GM12878 (cell line): ENCODE measurements at regions not wholly inside any gene's neighbourhood (a gene's known extent, or its start where the extent isn't known, plus 50 kb on each side); places are given as distances from the start of the nearest gene placed in this dataset.

Experiments used
- ATAC-seq: fragments of 200-7000 bp; cut with Tn5 transposase; 3 replicates; pipeline ENCODE4 v1.9.1; 2020; ENCODE audit warnings: mild to moderate bottlenecking, moderate library complexity
- BruUV-seq: library from RNA; stranded (reverse); fragments of 400-500 nt; replicated peaks from 2 replicates; lab custom pipeline; 2021; lab: Mats Ljungman, UMichigan
- CTCF ChIA-PET: fragments of 300-600 bp; sonication (Branson Sonifier 250); formaldehyde crosslinking; extraction: SDS; loops from one replicate; lab custom pipeline; 2021; ENCODE audit warnings: inconsistent platforms; lab: Yijun Ruan, JAX
- POLR2A ChIA-PET: fragments of 350-600 bp; formaldehyde crosslinking; extraction: SDS; loops from one replicate; lab custom pipeline; 2021; ENCODE audit warnings: inconsistent platforms; lab: Charles Lee
- RAD21 ChIA-PET: fragments of 300-600 bp; sonication (Branson Sonifier 250); formaldehyde crosslinking; loops from one replicate; lab custom pipeline; 2023; ENCODE audit warnings: antibody characterized with exemption; ENCODE audit not compliant: unreplicated experiment; lab: Charles Lee
- SMC1A ChIA-PET: fragments of 300-600 bp; sonication (Branson Sonifier 250); formaldehyde crosslinking; loops from one replicate; lab custom pipeline; 2023; ENCODE audit not compliant: unreplicated experiment, uncharacterized antibody; lab: Charles Lee
- DNase-seq: peaks from one replicate; pipeline ENCODE4 v3.0.0-alpha.2; 2011; ENCODE audit warnings: low read depth, low spot score
- FAIRE-seq: peaks from 3 replicates; lab custom pipeline; 2011; peaks lifted over from hg19 to GRCh38; lab: Jason Lieb, UNC
- H2AFZ ChIP-seq: 2 replicates; pipeline ENCODE4 v1.6.0; 2011; ENCODE audit warnings: low read depth, low read length, control low read depth; ENCODE audit not compliant: control insufficient read depth
- H3K27ac ChIP-seq: 2 replicates; pipeline ENCODE4 v1.5.1; 2011; ENCODE audit warnings: control low read depth; ENCODE audit not compliant: control insufficient read depth, insufficient read depth
- H3K27me3 ChIP-seq, 2 experiments: replicated peaks in 1 of 2; 2 replicates each; pipeline versions ENCODE4 v1.6.0 to v1.6.1; 2011; ENCODE audit warnings: low read length in 1 of 2; ENCODE audit not compliant: control insufficient read depth in 2 of 2, insufficient read depth in 2 of 2
- H3K36me3 ChIP-seq, 2 experiments: 2 replicates each; pipeline ENCODE4 v1.5.1; 2011; ENCODE audit warnings: low read length in 1 of 2; ENCODE audit not compliant: control insufficient read depth in 2 of 2, insufficient read depth in 2 of 2
- H3K4me1 ChIP-seq: 2 replicates; pipeline ENCODE4 v1.6.1; 2011; ENCODE audit warnings: mild to moderate bottlenecking, low read length, moderate library complexity, mixed read lengths; ENCODE audit not compliant: control insufficient read depth, insufficient read depth
- H3K4me2 ChIP-seq: 2 replicates; pipeline ENCODE4 v1.6.0; 2011; ENCODE audit warnings: control low read depth; ENCODE audit not compliant: control insufficient read depth, insufficient read depth
- H3K4me3 ChIP-seq: fragments of 200-600 bp; sonication (generic); 2 replicates; pipeline ENCODE4 v1.5.1; 2016
- H3K79me2 ChIP-seq: 2 replicates; pipeline ENCODE4 v1.6.0; 2011; ENCODE audit warnings: low read length; ENCODE audit not compliant: control insufficient read depth, insufficient read depth
- H3K9ac ChIP-seq: 2 replicates; pipeline ENCODE4 v1.8.0; 2011; ENCODE audit warnings: low read length, control low read depth, mixed read lengths; ENCODE audit not compliant: control insufficient read depth, insufficient read depth
- H3K9me3 ChIP-seq: replicated peaks from 3 replicates; pipeline ENCODE4 v1.5.1; 2011; ENCODE audit warnings: mild to moderate bottlenecking, low read length; ENCODE audit not compliant: control insufficient read depth, insufficient read depth
- H4K20me1 ChIP-seq: 2 replicates; pipeline ENCODE4 v1.6.0; 2011; ENCODE audit not compliant: control insufficient read depth, insufficient read depth
- WGBS: methylation state at CpG from one replicate; pipeline ENCODE4 v1.1.6; 2016; ENCODE audit warnings: low lambda C conversion rate; ENCODE audit not compliant: insufficient replicate concordance, insufficient coverage; ENCODE audit errors: missing lambda C conversion rate; 5-methylcytosine and 5-hydroxymethylcytosine counted together
- in situ Hi-C: fragments of 300-500 bp; cut with MboI; formaldehyde crosslinking; loops from 9 replicates; pipeline ENCODE4 v1.14.3; 2018; ENCODE audit warnings: mixed read lengths
- intact Hi-C: fragments of 100-400 bp; cut with micrococcal nuclease; formaldehyde crosslinking; loops from one replicate; pipeline ENCODE4 v1.14.2; 2022; ENCODE audit not compliant: unreplicated experiment
- TF ChIP-seq, protein P1 (sequence below): IDR thresholded peaks from 2 replicates; pipeline ENCODE4 v1.6.1; 2011; ENCODE audit warnings: low read depth, low read length, improper control_type of control experiment, borderline replicate concordance
- TF ChIP-seq, protein P2 (sequence below): fragments of 450-650 bp; IDR thresholded peaks from 2 replicates; pipeline ENCODE4 v1.6.1; 2017; ENCODE audit warnings: mild to moderate bottlenecking

DNA sequence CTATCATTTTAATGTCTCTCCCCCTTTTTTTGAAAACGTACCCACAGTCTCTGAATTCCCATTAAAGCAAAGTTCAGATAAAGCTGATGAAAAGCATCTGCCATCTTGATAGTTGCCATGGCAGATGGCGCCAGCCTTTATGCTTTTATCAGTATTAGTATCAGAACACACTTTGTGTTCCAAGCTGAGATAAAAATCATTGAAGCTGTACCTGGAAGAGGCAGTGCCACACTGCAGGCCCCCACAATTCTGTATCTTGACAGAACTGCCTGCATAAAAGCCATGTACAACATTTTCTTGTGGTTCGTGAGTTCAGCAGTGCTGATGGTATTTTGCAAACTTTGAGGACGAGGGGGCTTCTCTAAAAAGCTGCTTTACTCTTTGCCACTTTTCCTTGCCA lies 311.7 kb downstream of the SATB1 start:
- in situ Hi-C loops: no loop called here

More for the DNA sequence above, 311.7 kb downstream of the SATB1 start:
- TF ChIP-seq, protein P1, sequence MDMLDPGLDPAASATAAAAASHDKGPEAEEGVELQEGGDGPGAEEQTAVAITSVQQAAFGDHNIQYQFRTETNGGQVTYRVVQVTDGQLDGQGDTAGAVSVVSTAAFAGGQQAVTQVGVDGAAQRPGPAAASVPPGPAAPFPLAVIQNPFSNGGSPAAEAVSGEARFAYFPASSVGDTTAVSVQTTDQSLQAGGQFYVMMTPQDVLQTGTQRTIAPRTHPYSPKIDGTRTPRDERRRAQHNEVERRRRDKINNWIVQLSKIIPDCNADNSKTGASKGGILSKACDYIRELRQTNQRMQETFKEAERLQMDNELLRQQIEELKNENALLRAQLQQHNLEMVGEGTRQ: no peak
- TF ChIP-seq, protein P2, sequence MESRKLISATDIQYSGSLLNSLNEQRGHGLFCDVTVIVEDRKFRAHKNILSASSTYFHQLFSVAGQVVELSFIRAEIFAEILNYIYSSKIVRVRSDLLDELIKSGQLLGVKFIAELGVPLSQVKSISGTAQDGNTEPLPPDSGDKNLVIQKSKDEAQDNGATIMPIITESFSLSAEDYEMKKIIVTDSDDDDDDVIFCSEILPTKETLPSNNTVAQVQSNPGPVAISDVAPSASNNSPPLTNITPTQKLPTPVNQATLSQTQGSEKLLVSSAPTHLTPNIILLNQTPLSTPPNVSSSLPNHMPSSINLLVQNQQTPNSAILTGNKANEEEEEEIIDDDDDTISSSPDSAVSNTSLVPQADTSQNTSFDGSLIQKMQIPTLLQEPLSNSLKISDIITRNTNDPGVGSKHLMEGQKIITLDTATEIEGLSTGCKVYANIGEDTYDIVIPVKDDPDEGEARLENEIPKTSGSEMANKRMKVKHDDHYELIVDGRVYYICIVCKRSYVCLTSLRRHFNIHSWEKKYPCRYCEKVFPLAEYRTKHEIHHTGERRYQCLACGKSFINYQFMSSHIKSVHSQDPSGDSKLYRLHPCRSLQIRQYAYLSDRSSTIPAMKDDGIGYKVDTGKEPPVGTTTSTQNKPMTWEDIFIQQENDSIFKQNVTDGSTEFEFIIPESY: no peak
- Histone ChIP-seq H3K4me3 (no peak overlapping the region), H3K27ac (no peak overlapping the region), H4K20me1 (no peaks in the 10 kb centered on the region), H3K27me3 (no peaks in the 10 kb centered on the region), H3K36me3 (no peaks in the 10 kb centered on the region), H2AFZ (no peak overlapping the region), H3K79me2 (no peaks in the 10 kb centered on the region), H3K4me2 (no peak overlapping the region), H3K9me3 (no peaks in the 10 kb centered on the region), H3K9ac (no peak overlapping the region), H3K4me1 (no peaks in the 10 kb centered on the region)
- FAIRE-seq: no peak
- WGBS: 51% methylated on average over 4 of the region's 4 CpGs
- ChIA-PET SMC1A (interaction anchor here (1.0 to 3.9 kb wide), 2 partner anchors 12 to 219 kb away, joined by 3 to 36 read pairs; no protein-coding TSS in a partner anchor), RAD21 (no interaction called here), POLR2A (interaction anchor here (0.5 kb wide), 1 partner anchor 86 kb away, joined by 3 read pairs; no protein-coding TSS in a partner anchor), CTCF (interaction anchor here (1.0 kb wide), 1 partner anchor 121 kb away, joined by 3 read pairs; no protein-coding TSS in a partner anchor)
- ATAC-seq: no peak
- intact Hi-C loops: no loop called here
- BruUV-seq: no TSS peak
- DNase-seq: no peak
